GM18507 (cell line): ENCODE measurements at regions not wholly inside any gene's neighbourhood (a gene's known extent, or its start where the extent isn't known, plus 50 kb on each side); places are given as distances from the start of the nearest gene placed in this dataset.
"Not testable (repeated sequence)": the region's sequence is repeated elsewhere in the genome, so short reads cannot be mapped to it uniquely, and the experiment has no call there.

Experiments used
- DNase-seq: peaks from one replicate; pipeline ENCODE4 v3.0.0; 2011; ENCODE audit warnings: low read depth; ENCODE audit not compliant: insufficient read length; ENCODE audit errors: extremely low spot score
- FAIRE-seq: peaks from 2 replicates; lab custom pipeline; 2011; peaks lifted over from hg19 to GRCh38; lab: Jason Lieb, UNC

DNA sequence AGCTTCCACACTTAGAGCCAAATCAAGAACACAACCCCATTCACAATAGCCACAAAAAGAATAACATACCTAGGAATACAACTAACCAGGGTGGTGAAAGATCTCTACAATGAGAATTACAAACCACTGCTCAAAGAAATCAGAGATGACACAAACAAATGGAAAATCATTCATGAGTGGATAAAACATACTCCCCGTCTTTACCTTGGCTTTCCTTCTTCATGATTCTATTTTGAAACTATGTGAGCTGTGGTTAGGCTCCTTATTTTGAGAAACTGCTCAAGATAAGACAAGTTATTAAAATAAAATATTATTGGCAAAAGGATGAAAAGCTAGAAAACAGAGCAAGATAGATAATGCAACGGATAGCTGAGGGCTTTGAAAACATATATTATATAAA is 598.1 kb upstream of the FAT1 start:
- FAIRE-seq = no peak
- no peak for DNase-seq

DNA sequence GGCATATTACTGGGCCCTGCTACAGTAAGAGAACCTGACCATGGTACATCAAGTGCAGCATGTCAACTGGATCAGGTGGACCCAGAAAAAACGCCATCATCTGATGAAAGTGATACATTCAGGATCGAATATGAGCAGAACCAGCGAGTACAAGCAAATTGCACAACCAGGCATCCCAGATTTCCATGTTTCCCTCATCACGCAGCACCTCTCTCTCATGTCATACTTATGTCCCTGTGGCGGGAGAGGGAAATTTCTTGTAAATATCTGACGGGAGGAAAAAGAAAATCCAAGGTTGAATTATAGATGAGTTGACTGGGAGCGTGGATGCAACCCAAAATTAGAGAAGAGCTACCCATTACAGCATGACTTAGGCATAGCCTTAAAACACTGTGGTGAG is 608.5 kb upstream of the FAT1 start:
- FAIRE-seq (no peak), DNase-seq (no peak)

DNA sequence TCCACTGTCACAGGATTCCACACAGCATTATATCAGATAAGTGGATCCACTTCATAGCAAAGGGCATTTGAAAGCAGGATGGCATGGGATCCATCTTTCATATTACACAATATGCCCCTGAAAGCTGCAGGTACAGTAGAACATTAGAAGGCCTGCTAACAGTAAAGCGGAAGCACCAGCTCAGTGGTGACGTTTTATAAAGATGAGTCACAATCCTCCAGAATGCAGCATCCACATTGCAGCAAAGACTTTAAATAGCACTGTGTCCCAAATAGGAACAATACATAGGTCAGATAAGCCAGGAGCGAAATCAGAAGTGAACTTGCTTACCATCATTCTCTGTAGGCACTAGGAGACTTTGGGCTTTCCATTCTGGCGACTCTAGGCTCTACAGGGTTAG is 609.5 kb upstream of the FAT1 start:
- no peak for FAIRE-seq
- no peak for DNase-seq

DNA sequence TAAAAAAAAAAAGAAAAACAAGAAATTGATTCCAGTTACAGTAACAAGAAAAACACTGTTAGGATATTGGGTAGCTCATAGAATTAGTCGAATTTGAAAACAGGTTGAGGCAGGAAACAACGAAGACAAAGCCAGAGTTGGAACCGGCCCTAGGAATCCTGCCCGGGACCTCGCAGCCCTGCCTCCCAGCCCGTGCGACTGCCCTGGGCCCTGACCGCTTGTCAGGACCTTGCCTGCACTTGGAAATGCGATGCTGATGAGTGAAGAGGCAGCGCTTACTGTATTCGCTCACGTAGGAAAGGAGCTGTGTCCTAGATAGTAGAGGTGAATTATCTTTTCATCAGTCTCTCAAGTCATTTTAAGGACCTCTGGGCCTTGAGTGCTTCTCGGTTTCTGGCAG is 611.7 kb upstream of the FAT1 start:
- FAIRE-seq (no peak), DNase-seq (no peak)

DNA sequence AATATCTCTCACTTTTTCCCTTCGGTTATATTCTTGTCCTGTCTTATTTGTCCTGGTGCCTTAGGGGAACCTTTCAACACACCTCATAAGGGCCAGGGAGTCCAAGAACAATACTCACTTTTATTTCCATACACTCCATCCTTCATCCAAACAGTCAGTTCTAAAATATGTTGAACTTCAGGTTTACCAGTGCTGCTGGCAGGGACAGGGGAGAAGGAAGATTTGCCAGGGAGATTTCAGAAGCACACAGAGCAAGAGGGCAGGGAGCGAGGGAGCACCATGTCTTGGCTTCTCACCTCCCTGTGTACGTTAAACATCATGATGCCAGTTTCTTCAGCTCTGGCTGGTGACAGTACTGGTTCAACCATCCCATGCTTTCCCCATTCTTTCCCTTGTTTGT is 631.1 kb upstream of the FAT1 start:
- DNase-seq (no peak), FAIRE-seq (no peak)

DNA sequence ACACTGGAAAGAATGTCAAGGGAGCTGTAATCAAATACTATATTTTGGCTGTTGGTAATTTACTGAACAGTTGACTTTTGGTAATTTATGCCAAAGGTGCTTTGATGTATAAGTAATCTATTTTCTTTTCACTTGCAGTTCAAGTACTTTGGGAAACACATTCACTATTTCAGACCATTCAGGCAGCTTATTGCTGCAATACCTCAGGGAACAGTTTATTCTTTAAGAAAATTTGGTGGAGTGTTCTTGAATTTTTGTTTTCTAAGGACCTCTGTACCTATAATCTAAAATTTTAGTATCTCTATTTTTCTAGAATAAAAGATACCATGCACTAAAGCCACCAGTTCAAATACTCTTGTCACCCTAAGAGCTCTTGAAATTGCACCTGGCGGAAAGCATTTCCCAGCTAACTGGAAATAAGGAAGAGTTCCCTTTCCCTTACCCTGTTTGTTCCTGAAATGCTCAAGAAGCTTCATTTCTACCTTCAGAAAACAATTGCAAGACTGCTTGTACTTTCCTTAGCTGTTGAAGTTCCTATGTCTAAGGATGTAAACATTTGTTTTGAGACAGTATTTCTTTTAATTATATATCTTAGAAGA is 633.5 kb upstream of the FAT1 start:
- no peak for DNase-seq
- FAIRE-seq = no peak

DNA sequence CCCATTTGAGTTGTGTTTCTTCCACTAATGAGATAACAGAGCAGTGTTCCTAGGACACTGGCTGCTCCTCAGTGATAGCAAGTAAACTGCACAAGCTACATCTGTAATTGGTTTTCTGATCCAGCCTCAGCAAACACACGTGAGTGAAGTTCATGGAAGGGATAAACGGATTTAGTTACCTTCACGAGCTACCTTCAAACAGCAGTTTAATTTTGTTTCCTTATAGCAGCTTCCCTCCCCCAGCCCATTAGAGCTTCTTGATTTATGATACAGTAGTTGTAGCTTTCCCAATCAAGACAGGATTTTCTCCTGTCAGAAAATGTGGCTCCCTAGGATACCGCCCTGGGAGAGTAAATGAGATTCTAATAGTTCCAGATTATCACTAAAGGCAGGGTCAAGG is 634.2 kb upstream of the FAT1 start:
- no peak for FAIRE-seq
- DNase-seq = no peak

DNA sequence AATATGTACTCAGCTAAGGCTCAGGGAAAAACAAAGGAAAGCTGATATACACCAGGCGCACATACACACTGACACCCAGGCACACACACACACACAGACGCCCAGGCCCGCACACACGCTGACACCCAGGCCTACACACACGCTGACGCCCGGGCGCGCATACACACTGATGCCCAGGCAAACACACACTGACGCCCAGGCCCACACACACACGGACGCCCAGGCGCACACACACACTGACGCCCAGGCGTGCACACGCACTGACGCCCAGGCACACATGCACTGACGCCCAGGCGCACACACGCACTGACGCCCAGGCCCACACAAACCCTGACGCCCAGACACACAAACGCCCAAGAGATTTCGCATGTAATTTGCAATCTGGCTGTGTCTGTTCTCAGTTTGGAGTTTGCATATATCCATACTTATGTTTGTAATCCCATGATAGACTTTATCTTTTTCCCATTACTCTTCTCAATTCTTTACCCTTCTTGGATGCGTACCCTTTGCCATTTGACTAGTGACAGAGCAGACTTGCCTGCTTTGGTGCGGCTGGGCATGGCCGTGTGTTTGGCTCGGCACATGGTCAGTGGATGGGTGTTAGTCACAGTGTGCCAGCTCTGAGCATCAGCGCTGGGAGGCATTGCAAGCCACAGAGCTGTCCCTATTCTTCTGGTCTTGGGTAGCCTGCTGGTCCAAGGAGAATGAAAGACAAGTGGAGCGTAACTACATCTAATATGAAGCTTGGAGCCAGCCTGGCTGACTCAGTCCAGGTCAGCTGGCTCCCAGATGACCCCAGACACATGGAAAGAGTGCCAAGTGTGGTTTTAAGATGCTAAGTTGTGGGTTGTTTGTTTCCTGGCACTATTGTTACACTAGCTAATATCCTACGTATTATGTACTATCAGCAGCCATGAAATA is 632.4 kb upstream of the ZFP42 start:
- DNase-seq (no peak), FAIRE-seq (no peak)

DNA sequence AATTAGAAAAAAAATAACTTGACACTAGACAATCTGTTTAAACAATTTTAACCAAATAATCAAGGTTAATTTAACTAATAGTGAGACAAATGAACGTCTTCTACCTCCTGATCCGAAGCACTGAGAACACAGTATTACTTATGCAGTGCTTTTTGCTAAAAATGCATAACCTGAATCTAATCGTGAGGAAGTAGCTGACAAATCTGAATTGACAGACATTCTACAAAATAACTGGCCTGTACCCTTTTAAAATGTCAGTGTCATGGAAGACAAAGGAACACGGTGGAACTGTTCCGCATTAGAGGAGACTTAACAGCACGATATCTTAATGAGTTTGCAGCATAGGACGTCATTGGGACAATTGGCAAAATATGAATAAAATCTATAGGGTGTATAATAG is 631.2 kb upstream of the ZFP42 start:
- FAIRE-seq (no peak), DNase-seq (no peak)

DNA sequence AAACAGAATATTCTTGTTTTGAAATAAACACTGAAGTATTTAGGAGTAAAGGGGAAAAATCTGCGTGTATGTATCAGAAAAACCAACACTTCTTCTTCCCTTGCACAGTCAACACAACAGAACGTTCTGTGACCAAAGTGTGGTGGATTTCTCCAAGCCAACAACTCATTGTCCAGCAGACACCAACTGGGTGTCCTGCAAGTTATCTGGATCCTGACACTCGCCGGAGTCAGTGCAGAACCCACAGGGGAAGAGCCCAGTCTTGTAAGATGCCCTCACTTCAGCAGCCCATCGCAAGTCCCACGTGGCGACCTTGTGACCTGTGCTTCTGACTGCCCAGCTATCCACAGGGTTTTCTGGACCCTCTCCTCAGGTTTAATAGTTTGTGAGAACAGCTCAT is 630.7 kb upstream of the ZFP42 start:
- DNase-seq (no peak), FAIRE-seq (no peak)

DNA sequence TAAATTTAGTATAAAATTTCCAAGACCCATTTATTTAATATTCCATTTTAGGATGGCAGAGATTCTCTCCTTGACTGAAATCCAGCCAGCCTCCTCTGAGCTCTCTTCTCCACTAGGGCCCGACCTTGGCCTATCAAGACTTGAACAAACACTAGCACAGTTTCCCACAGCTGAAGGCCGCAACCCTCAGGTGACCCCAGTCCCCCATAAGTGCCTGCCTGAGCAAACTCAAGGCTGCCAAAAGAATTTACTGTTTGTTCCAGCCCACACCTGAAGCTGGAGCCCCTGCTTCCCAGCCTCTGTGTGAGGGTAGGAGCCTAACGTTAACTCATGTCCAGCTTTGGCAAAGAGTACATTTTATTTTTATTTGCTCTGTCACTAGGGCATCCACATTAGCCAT is 629.0 kb upstream of the ZFP42 start:
- FAIRE-seq (no peak), DNase-seq (no peak)

DNA sequence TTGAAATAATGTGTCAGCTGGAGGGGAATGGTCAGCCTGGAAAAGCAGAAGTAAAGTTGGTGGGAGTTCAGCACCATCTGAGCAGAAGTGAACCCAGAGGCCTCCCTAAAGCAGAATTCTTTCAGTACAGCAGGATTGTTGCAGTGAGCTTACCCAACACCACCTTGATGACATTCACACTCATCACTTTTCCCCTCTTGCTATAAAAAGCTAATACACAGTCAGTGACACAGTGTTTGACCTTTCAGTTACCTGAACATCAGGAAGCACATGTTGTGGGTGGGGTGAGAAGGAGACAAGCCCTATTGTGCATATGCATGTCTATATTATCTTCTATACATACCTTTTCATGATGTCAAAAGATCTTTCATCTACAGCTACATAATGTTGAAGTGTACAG is 624.7 kb upstream of the ZFP42 start:
- FAIRE-seq = no peak
- no peak for DNase-seq

DNA sequence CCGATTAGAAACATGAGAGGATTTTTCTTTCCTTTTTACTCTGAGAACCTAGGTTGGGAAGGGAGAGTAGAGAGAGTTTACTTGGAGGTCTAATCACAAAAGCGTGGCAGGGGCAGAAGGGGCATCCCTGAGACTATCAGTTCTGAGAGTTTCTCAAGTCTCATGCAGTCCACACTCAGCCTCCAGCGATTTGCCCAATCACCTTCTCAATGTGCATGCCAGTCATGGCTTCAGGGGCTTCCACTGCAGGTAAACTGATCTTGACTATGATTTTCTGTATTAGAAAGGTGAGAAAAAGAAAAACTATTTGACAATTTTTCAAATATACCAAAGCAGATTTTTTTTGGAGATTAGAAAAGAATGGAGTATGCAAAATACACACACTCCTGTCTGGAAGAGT is 617.1 kb upstream of the ZFP42 start:
- FAIRE-seq = no peak
- no peak for DNase-seq

DNA sequence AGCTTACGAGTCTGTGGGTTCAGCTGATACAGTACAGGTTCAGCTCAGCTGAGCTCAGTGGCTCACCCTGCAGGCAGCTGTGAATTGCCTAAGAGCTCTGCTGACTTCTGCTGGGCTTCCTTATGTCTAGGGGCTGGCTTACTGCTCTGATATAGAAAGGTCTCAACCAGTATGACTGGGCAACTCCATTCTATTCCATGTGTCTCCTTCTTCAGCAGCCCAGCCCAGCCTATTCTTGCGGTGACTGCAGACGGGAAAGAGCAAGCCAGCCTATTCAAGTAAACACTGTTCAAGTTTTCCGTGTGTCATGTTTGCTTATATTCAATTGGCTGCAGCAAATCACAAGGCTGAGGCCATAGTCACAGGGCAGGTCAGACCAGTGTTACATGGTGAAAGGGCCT is 615.4 kb upstream of the ZFP42 start:
- no peak for FAIRE-seq
- DNase-seq = no peak

DNA sequence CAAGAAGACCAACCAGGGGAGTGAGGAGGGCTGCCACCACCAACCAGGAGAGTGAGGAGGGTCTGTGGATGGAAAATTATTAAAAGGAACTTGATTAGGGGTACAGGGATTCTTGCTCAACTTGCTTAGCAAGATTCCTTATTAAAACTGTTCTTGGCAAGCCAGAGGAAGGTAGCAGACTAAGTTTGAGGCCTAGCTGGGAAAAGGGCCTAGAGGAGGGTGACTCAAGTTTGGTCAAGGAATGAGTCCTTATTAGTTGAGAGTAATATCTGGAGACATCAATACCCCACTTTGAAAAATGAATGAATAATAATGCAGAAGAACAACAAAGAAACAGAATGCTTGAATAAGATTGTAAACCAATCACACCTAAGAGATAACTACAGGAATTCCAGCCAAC is 612.4 kb upstream of the ZFP42 start:
- no peak for DNase-seq
- FAIRE-seq = no peak

DNA sequence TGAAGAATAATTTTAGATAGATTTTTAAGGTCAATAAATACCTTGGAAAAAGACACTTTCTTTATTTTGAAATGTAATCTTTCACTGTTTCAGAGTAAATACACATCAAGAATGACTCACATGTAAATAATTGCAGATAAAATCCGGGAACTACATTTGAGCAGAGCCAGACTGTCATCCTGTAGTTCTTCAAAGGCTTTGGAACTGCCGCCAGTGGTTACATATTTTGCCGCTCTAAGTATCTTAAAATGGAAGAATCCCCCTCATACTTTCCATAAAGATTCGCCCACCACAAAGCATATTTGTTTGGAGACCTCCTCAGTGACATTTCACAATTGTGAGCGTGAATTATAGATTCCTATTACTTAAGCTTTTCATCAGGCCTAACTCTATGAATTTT is 607.8 kb upstream of the ZFP42 start:
- FAIRE-seq = no peak
- DNase-seq = no peak

DNA sequence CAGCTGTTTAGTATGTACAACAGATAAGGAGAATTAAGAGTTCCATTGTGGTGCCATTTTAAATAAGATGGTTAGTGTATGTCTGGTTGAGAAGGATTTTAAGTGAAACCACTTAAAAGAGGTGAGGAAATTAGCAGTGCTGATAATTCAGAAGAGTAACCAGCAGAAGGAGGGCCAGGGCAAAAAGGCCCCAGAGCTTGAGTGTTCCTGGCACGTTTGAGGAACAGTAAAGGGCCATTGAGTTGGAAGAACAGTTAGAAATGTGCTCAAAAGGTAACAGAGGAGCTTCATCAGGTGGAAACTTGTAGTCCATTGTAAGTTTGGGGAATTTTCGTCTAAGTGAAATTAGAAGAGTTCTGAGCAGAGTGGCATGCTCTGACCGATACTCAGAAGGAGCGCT is 606.2 kb upstream of the ZFP42 start:
- no peak for FAIRE-seq
- no peak for DNase-seq

DNA sequence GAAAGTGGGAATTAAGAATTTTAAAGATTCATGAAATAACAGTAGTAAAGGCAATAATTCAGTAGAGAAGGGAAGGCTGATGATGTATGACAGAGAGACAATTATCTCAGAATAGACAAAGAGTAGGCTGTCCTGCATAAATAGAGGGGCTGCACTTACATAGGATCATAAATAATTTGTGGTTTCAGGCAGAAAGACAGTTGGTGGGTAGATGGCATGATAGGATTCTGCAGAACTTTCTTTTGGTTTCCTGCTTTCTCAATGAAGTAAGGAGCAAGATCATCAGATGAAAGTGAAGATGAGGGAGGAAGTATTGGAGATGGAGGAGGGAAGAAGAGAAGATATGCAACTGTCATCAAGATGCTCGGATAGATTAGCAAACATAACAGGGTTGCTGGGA is 604.9 kb upstream of the ZFP42 start:
- DNase-seq = no peak
- FAIRE-seq = no peak

DNA sequence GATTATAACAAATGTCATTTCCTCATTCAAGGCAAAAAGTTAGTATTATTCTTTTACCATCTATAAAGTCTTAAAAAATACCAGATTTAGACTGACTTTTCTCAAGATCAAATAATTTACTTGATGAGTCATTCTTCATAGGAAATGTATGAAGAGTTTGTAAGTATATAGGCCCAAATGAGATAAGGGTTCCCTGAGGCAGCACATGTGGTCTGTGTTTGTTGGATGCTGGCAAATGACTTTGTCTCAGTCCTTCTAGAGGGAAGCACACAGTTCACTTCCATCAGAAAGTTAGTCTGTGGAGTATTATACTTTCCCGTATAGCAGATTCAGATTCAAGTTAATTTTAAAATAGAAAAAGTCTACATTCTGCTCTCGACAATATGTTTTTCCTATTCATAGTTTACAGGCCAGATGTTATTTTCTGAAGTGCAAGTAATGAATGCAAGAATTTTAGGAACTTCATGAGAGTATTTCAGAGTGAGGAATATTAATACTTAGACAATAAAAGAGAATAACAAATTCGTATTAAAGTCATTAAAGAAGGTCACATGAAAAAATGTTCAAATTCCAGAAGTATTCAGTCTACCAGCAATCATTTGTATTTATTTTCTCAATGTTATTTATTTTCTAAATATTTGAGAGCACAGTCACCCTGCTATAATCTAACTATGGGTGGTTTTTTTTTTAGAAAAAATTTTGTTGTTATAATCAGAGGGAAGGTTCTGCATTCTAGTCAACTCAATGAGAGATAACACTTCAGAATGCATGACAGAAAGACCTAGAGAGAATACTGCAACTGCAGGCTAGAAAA is 601.8 kb upstream of the ZFP42 start:
- no peak for DNase-seq
- no peak for FAIRE-seq

DNA sequence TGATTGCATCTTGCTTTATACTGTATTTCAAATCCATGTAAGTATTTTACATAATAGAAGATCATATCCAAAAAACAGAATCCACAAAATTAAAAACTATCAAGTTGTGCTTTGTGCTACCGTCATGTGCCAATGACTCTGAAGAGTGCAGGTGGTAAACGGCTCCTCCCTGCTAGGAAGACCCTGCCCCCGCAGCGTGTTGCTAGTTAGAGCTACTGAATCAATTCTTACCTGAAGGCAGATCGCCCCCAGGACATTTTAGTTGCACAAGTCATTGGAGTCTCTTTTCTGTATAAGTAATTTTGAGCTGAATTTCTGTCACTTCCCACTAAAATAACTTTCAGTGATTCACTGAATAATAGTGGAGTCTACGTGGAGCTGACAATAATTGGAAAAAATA is 599.5 kb upstream of the ZFP42 start:
- FAIRE-seq (no peak), DNase-seq (no peak)

DNA sequence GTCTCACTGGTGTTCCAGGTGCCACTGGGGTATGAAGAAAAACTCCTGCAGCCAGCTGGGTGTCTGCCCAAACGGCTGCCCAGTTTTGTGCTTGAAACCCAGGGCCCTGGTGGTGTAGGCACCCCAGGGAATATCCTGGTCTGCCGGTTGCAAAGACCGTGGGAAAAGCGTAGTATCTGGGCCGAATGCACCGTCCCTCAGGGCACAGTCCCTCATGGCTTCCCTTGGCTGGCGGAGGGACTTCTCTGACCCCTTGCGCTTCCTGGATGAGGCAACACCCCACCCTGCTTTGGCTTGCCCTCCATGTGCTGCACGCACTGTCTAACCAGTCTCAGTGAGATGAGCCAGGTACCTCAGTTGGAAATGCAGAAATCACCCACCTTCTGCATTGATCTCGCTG is 587.1 kb upstream of the ZFP42 start:
- DNase-seq, FAIRE-seq: not testable (repeated sequence)
